Body of pancreas (tissue), 4 donors: ENCODE measurements at regions not wholly inside any gene's neighbourhood (a gene's known extent, or its start where the extent isn't known, plus 50 kb on each side); places are given as distances from the start of the nearest gene placed in this dataset.

Experiments used
- ATAC-seq: fragments of 150-250 bp; one replicate; pipeline ENCODE4 v1.9.1; 2016
- DNase-seq, 4 donors: peaks; one replicate each; pipeline ENCODE4 v3.0.0-alpha.2; 2019
- H3K27ac ChIP-seq, 4 donors: fragments of 200-600 bp; sonication (generic); 1 replicate in 3 of 4; 2 replicates in 1 of 4; pipeline versions ENCODE4 v1.5.1 to v1.6.1; 2016 to 2019; ENCODE audit warnings: mild to moderate bottlenecking in 1 of 4, mixed read lengths in 1 of 4, moderate library complexity in 1 of 4
- H3K27me3 ChIP-seq, 2 donors: fragments of 200-600 bp; sonication (generic); one replicate each; pipeline ENCODE4 v1.6.0; 2016; ENCODE audit warnings: mild to moderate bottlenecking in 1 of 2
- H3K36me3 ChIP-seq, 2 donors: fragments of 200-600 bp; sonication (generic); replicated peaks in 1 of 2; 2 replicates each; pipeline ENCODE4 v1.5.1; 2016; ENCODE audit warnings: low read depth in 2 of 2; ENCODE audit not compliant: insufficient read depth in 1 of 2
- H3K4me1 ChIP-seq: fragments of 200-600 bp; sonication (generic); one replicate; pipeline ENCODE4 v1.6.0; 2016
- H3K4me3 ChIP-seq, 2 donors: fragments of 200-600 bp; sonication (generic); 1 replicate in 1 of 2; 2 replicates in 1 of 2; pipeline ENCODE4 v1.5.1; 2016 to 2019
- H3K9me3 ChIP-seq, 3 donors: fragments of 200-600 bp; sonication (generic); 1 replicate in 2 of 3; 2 replicates in 1 of 3; pipeline ENCODE4 v1.5.1; 2016
- POLR2A ChIP-seq, 3 donors: fragments of 450-650 bp; IDR thresholded peaks; one replicate each; pipeline ENCODE4 v1.6.1; 2016; ENCODE audit warnings: antibody characterized with exemption in 3 of 3, mild to moderate bottlenecking in 2 of 3
- WGBS, 2 donors: methylation state at CpG; one replicate each; pipeline ENCODE4 v1.1.5; 2017; 5-methylcytosine and 5-hydroxymethylcytosine counted together
- intact Hi-C: fragments of 100-400 bp; cut with DNase I; formaldehyde crosslinking; loops from one replicate; pipeline ENCODE4 v1.15.1; 2023
- TF ChIP-seq, protein P1 (sequence below), 7 experiments: fragments of 450-650 bp in 4 of 7; fragments of 200-600 bp in 3 of 7; sonication (generic) in 3 of 7; IDR thresholded peaks; one replicate each; pipeline ENCODE4 v1.5.1; 2016 to 2019; ENCODE audit warnings: antibody characterized with exemption in 7 of 7

DNA sequence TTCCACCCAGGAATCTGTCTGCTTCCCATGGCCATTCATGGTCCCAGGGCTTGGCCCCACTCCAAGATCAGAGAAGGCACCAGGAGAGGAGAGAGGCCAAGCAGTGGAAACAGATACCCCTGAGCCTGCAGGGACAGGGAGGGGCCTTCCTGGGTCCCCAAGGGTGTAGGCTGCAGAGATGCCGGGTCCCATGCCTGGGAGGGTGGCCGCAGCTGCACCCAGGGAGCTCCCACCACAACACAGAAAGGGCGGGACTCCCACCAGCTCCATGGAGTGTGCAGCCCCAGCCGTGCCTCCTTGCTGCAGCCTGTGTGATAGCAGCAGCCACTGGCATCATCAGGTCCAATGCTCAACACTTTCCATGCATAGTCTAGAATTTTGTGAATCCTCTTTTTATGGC, 331.5 kb downstream of the UACA start:
- 82 to 84% methylated on average over 3 to 4 of the region's 4 CpGs for WGBS, 2 donors
- DNase-seq, result no peak
- H3K36me3 ChIP-seq, result no peaks in the 10 kb centered on the region
- no peak overlapping the region for H3K27ac ChIP-seq
- no peak for TF ChIP-seq POLR2A (IDR thresholded peaks at IDR 0.05)
- TF ChIP-seq, protein P1, sequence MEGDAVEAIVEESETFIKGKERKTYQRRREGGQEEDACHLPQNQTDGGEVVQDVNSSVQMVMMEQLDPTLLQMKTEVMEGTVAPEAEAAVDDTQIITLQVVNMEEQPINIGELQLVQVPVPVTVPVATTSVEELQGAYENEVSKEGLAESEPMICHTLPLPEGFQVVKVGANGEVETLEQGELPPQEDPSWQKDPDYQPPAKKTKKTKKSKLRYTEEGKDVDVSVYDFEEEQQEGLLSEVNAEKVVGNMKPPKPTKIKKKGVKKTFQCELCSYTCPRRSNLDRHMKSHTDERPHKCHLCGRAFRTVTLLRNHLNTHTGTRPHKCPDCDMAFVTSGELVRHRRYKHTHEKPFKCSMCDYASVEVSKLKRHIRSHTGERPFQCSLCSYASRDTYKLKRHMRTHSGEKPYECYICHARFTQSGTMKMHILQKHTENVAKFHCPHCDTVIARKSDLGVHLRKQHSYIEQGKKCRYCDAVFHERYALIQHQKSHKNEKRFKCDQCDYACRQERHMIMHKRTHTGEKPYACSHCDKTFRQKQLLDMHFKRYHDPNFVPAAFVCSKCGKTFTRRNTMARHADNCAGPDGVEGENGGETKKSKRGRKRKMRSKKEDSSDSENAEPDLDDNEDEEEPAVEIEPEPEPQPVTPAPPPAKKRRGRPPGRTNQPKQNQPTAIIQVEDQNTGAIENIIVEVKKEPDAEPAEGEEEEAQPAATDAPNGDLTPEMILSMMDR (IDR thresholded peaks at IDR 0.05), result no peak
- H3K27me3 ChIP-seq, result no peaks in the 10 kb centered on the region
- H3K4me3 ChIP-seq, result no peak overlapping the region
- ATAC-seq, result no peak
- H3K4me1 ChIP-seq, result peaks cover 9% of the 10 kb centered on the region
- intact Hi-C loops, result no loop called here
- no peaks in the 10 kb centered on the region for H3K9me3 ChIP-seq

DNA sequence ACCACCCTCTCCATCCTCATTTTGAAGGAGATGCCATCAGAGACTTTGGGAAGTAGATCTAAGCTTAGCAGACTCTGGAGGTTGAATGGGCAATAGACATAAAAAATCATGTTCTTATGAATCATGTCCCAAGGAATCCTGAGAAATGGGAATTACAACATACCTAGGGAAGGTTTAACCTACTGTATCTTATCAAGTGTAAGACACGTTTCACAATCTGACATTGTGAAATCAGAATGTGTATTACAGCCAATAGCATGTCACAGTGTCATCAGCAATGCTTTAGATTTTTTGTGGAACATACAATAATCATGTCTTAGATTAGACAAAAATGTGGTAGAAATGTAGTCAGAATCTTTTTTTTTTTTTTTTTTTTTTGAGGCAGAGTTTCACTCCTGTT, 332.4 kb upstream of the TLE3 start:
- H3K9me3 ChIP-seq, result no peaks in the 10 kb centered on the region
- 6 to 26% methylated on average over 1 of the region's 1 CpG for whole genome bisulfite sequencing, 2 donors
- no peaks in the 10 kb centered on the region for H3K36me3 ChIP-seq
- H3K27me3 ChIP-seq, result no peaks in the 10 kb centered on the region
- intact Hi-C loops, result no loop called here
- H3K4me3 ChIP-seq, result no peak overlapping the region
- TF ChIP-seq POLR2A (IDR thresholded peaks at IDR 0.05), result no peak
- TF ChIP-seq, protein P1 (IDR thresholded peaks at IDR 0.05), result no peak
- DNase-seq (no peak), ATAC-seq (no peak)
- peaks cover 5% of the 10 kb centered on the region for H3K4me1 ChIP-seq
- H3K27ac ChIP-seq, result no peak overlapping the region

DNA sequence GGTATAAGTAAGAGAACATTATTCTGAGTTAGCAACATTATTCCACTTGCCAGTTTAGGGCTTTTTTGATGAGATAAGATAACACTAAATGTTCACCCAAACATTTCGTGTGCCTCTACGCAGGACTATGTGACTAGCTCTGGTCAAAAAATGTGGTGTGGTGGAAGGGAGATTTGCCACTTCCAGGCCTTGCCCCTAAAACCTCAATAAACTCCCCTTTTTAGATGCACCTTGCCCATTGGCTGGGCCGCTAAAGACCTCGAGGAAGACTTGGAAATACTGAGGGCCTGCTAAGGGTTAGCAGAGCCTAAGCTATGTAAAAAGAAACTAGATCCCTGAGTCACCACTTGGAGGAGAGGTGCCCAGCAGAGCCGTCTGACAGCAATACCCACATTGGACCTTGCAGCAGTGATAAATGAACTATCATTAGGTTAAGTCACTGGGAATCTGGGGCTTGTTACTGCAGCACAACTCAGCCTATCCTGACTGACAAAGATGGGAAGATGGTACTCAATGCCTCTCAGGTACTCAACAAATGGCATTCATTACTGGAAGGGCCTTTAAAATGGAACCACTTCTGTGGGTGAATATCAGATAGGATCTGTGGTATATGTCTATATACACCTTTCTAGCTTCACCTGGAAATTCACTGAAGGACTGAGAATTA, 331.5 kb upstream of the TLE3 start:
- no peak overlapping the region for H3K27ac ChIP-seq
- DNase-seq (no peak), ATAC-seq (no peak)
- intact Hi-C loops, result no loop called here
- no peaks in the 10 kb centered on the region for H3K27me3 ChIP-seq
- 88 to 91% methylated on average over 5 of the region's 5 CpGs for WGBS, 2 donors
- TF ChIP-seq, protein P1 (IDR thresholded peaks at IDR 0.05), result no peak
- no peak for TF ChIP-seq POLR2A (IDR thresholded peaks at IDR 0.05)
- H3K36me3 ChIP-seq, result no peaks in the 10 kb centered on the region
- no peaks in the 10 kb centered on the region for H3K9me3 ChIP-seq
- H3K4me1 ChIP-seq, result peaks cover 4% of the 10 kb centered on the region
- H3K4me3 ChIP-seq, result no peak overlapping the region

DNA sequence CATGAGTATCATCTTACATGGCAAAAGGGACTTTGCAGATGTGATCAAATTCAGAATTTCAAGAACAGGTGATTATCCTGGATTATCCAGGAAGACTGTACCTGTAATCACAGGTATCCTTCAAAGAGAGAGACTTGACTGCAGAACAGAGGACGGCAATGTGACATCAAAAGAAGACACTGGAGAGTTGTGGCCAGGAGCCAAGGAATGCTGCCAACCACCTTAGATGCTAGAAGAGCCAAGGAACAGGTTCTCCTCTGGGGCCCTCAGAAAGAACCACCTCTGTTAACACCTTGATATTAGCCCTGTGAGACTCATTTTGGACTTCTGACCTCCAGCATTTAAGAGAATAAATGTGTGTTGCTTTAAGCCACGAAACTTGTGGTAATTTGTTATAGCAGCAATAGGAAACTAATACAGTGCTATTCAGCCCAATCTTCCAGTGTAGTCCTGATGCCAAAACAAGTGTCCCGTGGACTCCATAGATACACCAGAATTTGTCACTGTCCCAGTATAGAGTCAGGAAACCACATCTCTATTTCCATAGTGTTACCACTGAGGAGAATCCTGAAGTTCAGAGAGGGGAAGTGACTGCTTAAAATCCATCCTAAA, 330.6 kb upstream of the TLE3 start:
- intact Hi-C loops, result no loop called here
- Histone ChIP-seq H3K27me3 (no peaks in the 10 kb centered on the region), H3K27ac (no peak overlapping the region), H3K4me3 (no peak overlapping the region), H3K36me3 (no peaks in the 10 kb centered on the region), H3K4me1 (no peaks in the 10 kb centered on the region), H3K9me3 (no peaks in the 10 kb centered on the region)
- TF ChIP-seq POLR2A (IDR thresholded peaks at IDR 0.05), result no peak
- TF ChIP-seq, protein P1 (IDR thresholded peaks at IDR 0.05), result no peak
- DNase-seq (no peak), ATAC-seq (no peak)
- 86 to 88% methylated on average over 3 of the region's 3 CpGs for WGBS, 2 donors
